GM12878 (cell line): ENCODE measurements at regions not wholly inside any gene's neighbourhood (a gene's known extent, or its start where the extent isn't known, plus 50 kb on each side); places are given as distances from the start of the nearest gene placed in this dataset.

ENCODE experiments used
- ATAC-seq: fragments of 200-7000 bp; cut with Tn5 transposase; 3 replicates; pipeline ENCODE4 v1.9.1; 2020; ENCODE audit warnings: mild to moderate bottlenecking, moderate library complexity
- BruUV-seq: library from RNA; stranded (reverse); fragments of 400-500 nt; replicated peaks from 2 replicates; lab custom pipeline; 2021; lab: Mats Ljungman, UMichigan
- CTCF ChIA-PET: fragments of 300-600 bp; sonication (Branson Sonifier 250); formaldehyde crosslinking; extraction: SDS; loops from one replicate; lab custom pipeline; 2021; ENCODE audit warnings: inconsistent platforms; lab: Yijun Ruan, JAX
- POLR2A ChIA-PET: fragments of 350-600 bp; formaldehyde crosslinking; extraction: SDS; loops from one replicate; lab custom pipeline; 2021; ENCODE audit warnings: inconsistent platforms; lab: Charles Lee
- RAD21 ChIA-PET: fragments of 300-600 bp; sonication (Branson Sonifier 250); formaldehyde crosslinking; loops from one replicate; lab custom pipeline; 2023; ENCODE audit warnings: antibody characterized with exemption; ENCODE audit not compliant: unreplicated experiment; lab: Charles Lee
- SMC1A ChIA-PET: fragments of 300-600 bp; sonication (Branson Sonifier 250); formaldehyde crosslinking; loops from one replicate; lab custom pipeline; 2023; ENCODE audit not compliant: unreplicated experiment, uncharacterized antibody; lab: Charles Lee
- DNase-seq: peaks from one replicate; pipeline ENCODE4 v3.0.0-alpha.2; 2011; ENCODE audit warnings: low read depth, low spot score
- FAIRE-seq: peaks from 3 replicates; lab custom pipeline; 2011; peaks lifted over from hg19 to GRCh38; lab: Jason Lieb, UNC
- H2AFZ ChIP-seq: 2 replicates; pipeline ENCODE4 v1.6.0; 2011; ENCODE audit warnings: low read depth, low read length, control low read depth; ENCODE audit not compliant: control insufficient read depth
- H3K27ac ChIP-seq: 2 replicates; pipeline ENCODE4 v1.5.1; 2011; ENCODE audit warnings: control low read depth; ENCODE audit not compliant: control insufficient read depth, insufficient read depth
- H3K27me3 ChIP-seq, 2 experiments: replicated peaks in 1 of 2; 2 replicates each; pipeline versions ENCODE4 v1.6.0 to v1.6.1; 2011; ENCODE audit warnings: low read length in 1 of 2; ENCODE audit not compliant: control insufficient read depth in 2 of 2, insufficient read depth in 2 of 2
- H3K36me3 ChIP-seq, 2 experiments: 2 replicates each; pipeline ENCODE4 v1.5.1; 2011; ENCODE audit warnings: low read length in 1 of 2; ENCODE audit not compliant: control insufficient read depth in 2 of 2, insufficient read depth in 2 of 2
- H3K4me1 ChIP-seq: 2 replicates; pipeline ENCODE4 v1.6.1; 2011; ENCODE audit warnings: mild to moderate bottlenecking, low read length, moderate library complexity, mixed read lengths; ENCODE audit not compliant: control insufficient read depth, insufficient read depth
- H3K4me2 ChIP-seq: 2 replicates; pipeline ENCODE4 v1.6.0; 2011; ENCODE audit warnings: control low read depth; ENCODE audit not compliant: control insufficient read depth, insufficient read depth
- H3K4me3 ChIP-seq: fragments of 200-600 bp; sonication (generic); 2 replicates; pipeline ENCODE4 v1.5.1; 2016
- H3K79me2 ChIP-seq: 2 replicates; pipeline ENCODE4 v1.6.0; 2011; ENCODE audit warnings: low read length; ENCODE audit not compliant: control insufficient read depth, insufficient read depth
- H3K9ac ChIP-seq: 2 replicates; pipeline ENCODE4 v1.8.0; 2011; ENCODE audit warnings: low read length, control low read depth, mixed read lengths; ENCODE audit not compliant: control insufficient read depth, insufficient read depth
- H3K9me3 ChIP-seq: replicated peaks from 3 replicates; pipeline ENCODE4 v1.5.1; 2011; ENCODE audit warnings: mild to moderate bottlenecking, low read length; ENCODE audit not compliant: control insufficient read depth, insufficient read depth
- H4K20me1 ChIP-seq: 2 replicates; pipeline ENCODE4 v1.6.0; 2011; ENCODE audit not compliant: control insufficient read depth, insufficient read depth
- EP300 ChIP-seq, 2 experiments: fragments of 150-350 bp in 1 of 2; IDR thresholded peaks; 2 replicates each; pipeline ENCODE4 v1.6.1; 2011 to 2012; ENCODE audit warnings: low read depth in 2 of 2, low read length in 2 of 2, borderline replicate concordance in 1 of 2, improper control_type of control experiment in 1 of 2, inconsistent platforms in 1 of 2; ENCODE audit not compliant: control insufficient read depth in 1 of 2
- HDAC2 ChIP-seq: fragments of 200-600 bp; sonication (generic); IDR thresholded peaks from 2 replicates; pipeline ENCODE4 v1.6.1; 2017
- KLF5 ChIP-seq: fragments of 450-650 bp; IDR thresholded peaks from 2 replicates; pipeline ENCODE4 v1.6.1; 2014; ENCODE audit warnings: mild to moderate bottlenecking; ENCODE audit not compliant: partially characterized antibody
- MEF2B ChIP-seq: fragments of 450-650 bp; IDR thresholded peaks from 2 replicates; pipeline ENCODE4 v1.6.1; 2018; ENCODE audit warnings: mild to moderate bottlenecking, moderate library complexity; ENCODE audit not compliant: partially characterized antibody, poor library complexity, severe bottlenecking
- MTA3 ChIP-seq: IDR thresholded peaks from 2 replicates; pipeline ENCODE4 v1.6.1; 2012; ENCODE audit warnings: low read length, inconsistent platforms, borderline replicate concordance
- PML ChIP-seq: IDR thresholded peaks from 2 replicates; pipeline ENCODE4 v1.6.1; 2012; ENCODE audit warnings: low read length, inconsistent platforms
- SP1 ChIP-seq: IDR thresholded peaks from one replicate; pipeline ENCODE4 v1.6.1; 2011; ENCODE audit warnings: low read depth, low read length
- SUZ12 ChIP-seq: fragments of 200-600 bp; sonication (generic); IDR thresholded peaks from one replicate; pipeline ENCODE4 v1.6.1; 2018; ENCODE audit warnings: antibody characterized with exemption, mild to moderate bottlenecking; ENCODE audit not compliant: unreplicated experiment
- WGBS: methylation state at CpG from one replicate; pipeline ENCODE4 v1.1.6; 2016; ENCODE audit warnings: low lambda C conversion rate; ENCODE audit not compliant: insufficient replicate concordance, insufficient coverage; ENCODE audit errors: missing lambda C conversion rate; 5-methylcytosine and 5-hydroxymethylcytosine counted together
- in situ Hi-C: fragments of 300-500 bp; cut with MboI; formaldehyde crosslinking; loops from 9 replicates; pipeline ENCODE4 v1.14.3; 2018; ENCODE audit warnings: mixed read lengths
- intact Hi-C: fragments of 100-400 bp; cut with micrococcal nuclease; formaldehyde crosslinking; loops from one replicate; pipeline ENCODE4 v1.14.2; 2022; ENCODE audit not compliant: unreplicated experiment
- TF ChIP-seq, protein P1 (sequence below): fragments of 450-650 bp; IDR thresholded peaks from 2 replicates; pipeline ENCODE4 v1.6.1; 2018; ENCODE audit warnings: borderline replicate concordance, mild to moderate bottlenecking; ENCODE audit not compliant: partially characterized antibody

DNA sequence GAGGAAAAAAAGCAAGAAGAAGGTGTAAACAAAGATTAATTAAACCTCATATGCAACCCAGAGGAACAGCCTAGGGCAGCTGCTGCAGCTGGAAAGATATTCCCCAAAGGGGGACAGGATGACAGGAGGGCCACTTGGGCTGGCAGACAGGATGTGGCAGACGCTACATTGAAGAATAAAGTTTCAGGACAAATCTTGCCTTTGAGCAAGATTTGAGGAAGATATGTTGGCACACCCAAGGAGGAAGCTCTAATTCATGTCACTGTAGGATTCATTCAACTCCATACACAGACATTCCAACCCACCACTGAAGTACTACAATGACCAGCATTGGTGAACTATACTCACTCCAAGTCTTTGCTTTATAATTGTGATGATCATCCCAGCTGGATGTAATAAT is 504.0 kb downstream of the SHQ1 start:
- WGBS = 84% methylated on average over 1 of the region's 1 CpG
- H3K9ac ChIP-seq = no peak overlapping the region
- H3K79me2 ChIP-seq = no peaks in the 10 kb centered on the region
- no peak overlapping the region for H3K4me2 ChIP-seq
- in situ Hi-C loops (no loop called here), intact Hi-C loops (no loop called here)
- SMC1A ChIA-PET = no interaction called here
- no peak for DNase-seq
- POLR2A ChIA-PET = no interaction called here
- FAIRE-seq = no peak
- CTCF ChIA-PET = no interaction called here
- RAD21 ChIA-PET = no interaction called here
- H4K20me1 ChIP-seq = no peaks in the 10 kb centered on the region
- H3K4me3 ChIP-seq = no peak overlapping the region
- H3K27ac ChIP-seq = no peak overlapping the region
- no TSS peak for BruUV-seq
- H3K36me3 ChIP-seq = no peaks in the 10 kb centered on the region
- no peaks in the 10 kb centered on the region for H3K27me3 ChIP-seq
- TF ChIP-seq, protein P1, sequence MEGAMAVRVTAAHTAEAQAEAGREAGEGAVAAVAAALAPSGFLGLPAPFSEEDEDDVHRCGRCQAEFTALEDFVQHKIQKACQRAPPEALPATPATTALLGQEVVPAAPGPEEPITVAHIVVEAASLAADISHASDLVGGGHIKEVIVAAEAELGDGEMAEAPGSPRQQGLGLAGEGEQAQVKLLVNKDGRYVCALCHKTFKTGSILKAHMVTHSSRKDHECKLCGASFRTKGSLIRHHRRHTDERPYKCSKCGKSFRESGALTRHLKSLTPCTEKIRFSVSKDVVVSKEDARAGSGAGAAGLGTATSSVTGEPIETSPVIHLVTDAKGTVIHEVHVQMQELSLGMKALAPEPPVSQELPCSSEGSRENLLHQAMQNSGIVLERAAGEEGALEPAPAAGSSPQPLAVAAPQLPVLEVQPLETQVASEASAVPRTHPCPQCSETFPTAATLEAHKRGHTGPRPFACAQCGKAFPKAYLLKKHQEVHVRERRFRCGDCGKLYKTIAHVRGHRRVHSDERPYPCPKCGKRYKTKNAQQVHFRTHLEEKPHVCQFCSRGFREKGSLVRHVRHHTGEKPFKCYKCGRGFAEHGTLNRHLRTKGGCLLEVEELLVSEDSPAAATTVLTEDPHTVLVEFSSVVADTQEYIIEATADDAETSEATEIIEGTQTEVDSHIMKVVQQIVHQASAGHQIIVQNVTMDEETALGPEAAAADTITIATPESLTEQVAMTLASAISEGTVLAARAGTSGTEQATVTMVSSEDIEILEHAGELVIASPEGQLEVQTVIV = no peak
- no peak for TF ChIP-seq MEF2B
- peaks cover 3% of the 10 kb centered on the region; the same call in 1 of the 3 replicates for H3K9me3 ChIP-seq
- no peak for ATAC-seq
- H3K4me1 ChIP-seq = peaks cover 18% of the 10 kb centered on the region
- no peak overlapping the region for H2AFZ ChIP-seq

- POLR2A ChIA-PET = no interaction called here
- H3K9ac ChIP-seq = no peak overlapping the region
- H4K20me1 ChIP-seq = no peaks in the 10 kb centered on the region
- H3K4me1 ChIP-seq = peaks cover 12% of the 10 kb centered on the region
- H3K79me2 ChIP-seq = no peaks in the 10 kb centered on the region
- no peak for FAIRE-seq
- 56% methylated on average over 3 of the region's 3 CpGs for WGBS
- H3K36me3 ChIP-seq = no peaks in the 10 kb centered on the region
- no peak overlapping the region for H3K27ac ChIP-seq
- H3K27me3 ChIP-seq = no peaks in the 10 kb centered on the region
- no TSS peak for BruUV-seq
- in situ Hi-C loops = no loop called here
- no peak for DNase-seq
- CTCF ChIA-PET = no interaction called here
- H3K9me3 ChIP-seq = no peaks in the 10 kb centered on the region; the same call in 2 of the 3 replicates
- SMC1A ChIA-PET = no interaction called here
- RAD21 ChIA-PET = no interaction called here
- intact Hi-C loops = no loop called here
- H3K4me3 ChIP-seq = no peak overlapping the region
- H3K4me2 ChIP-seq = no peak overlapping the region
- TF ChIP-seq EP300 (IDR thresholded peaks at IDR 0.05; ENCODE audit: borderline replicate concordance in 1 of 2, control insufficient read depth in 1 of 2, low read depth in 2 of 2, low read length in 2 of 2) = no peak
- TF ChIP-seq MTA3 = no peak
- no peak for TF ChIP-seq HDAC2
- no peak for TF ChIP-seq SP1
- no peak for TF ChIP-seq PML
- TF ChIP-seq MEF2B = no peak
- TF ChIP-seq SUZ12 = no peak
- no peak for TF ChIP-seq KLF5
- no peak for ATAC-seq
- no peak overlapping the region for H2AFZ ChIP-seq
Observed at GRCh38 chr3:72343078-72343477, 505.2 kb downstream of the SHQ1 start.
